MCF 10A (cell line): ENCODE measurements at regions not wholly inside any gene's neighbourhood (a gene's known extent, or its start where the extent isn't known, plus 50 kb on each side); places are given as distances from the start of the nearest gene placed in this dataset.

Experiments
- BruUV-seq: library from RNA; stranded (reverse); fragments of 400-500 nt; replicated peaks from 2 replicates; lab custom pipeline; 2021; lab: Mats Ljungman, UMichigan
- CTCF ChIA-PET: fragments of 300-600 bp; sonication (Branson Sonifier 250); formaldehyde crosslinking; extraction: SDS; loops from one replicate; lab custom pipeline; 2021; ENCODE audit warnings: antibody characterized with exemption, inconsistent platforms; lab: Yijun Ruan, JAX
- POLR2A ChIA-PET: fragments of 300-600, 350-650 bp; sonication (Branson Sonifier 250); formaldehyde crosslinking; extraction: SDS; loops from one replicate; lab custom pipeline; 2020; ENCODE audit warnings: antibody characterized with exemption, inconsistent platforms; lab: Yijun Ruan, JAX
- DNase-seq: peaks from one replicate; pipeline ENCODE4 v3.0.0-alpha.2; 2018; ENCODE audit not compliant: unreplicated experiment
- H3K27ac Mint-ChIP-seq: one replicate; pipeline ENCODE4 v1.8.0; 2022; ENCODE audit warnings: mild to moderate bottlenecking, low read depth, mixed read lengths; ENCODE audit not compliant: unreplicated experiment
- H3K27me3 Mint-ChIP-seq: one replicate; pipeline ENCODE4 v1.8.0; 2022; ENCODE audit warnings: mixed read lengths; ENCODE audit not compliant: insufficient read depth, unreplicated experiment
- H3K36me3 Mint-ChIP-seq: one replicate; pipeline ENCODE4 v1.8.0; 2022; ENCODE audit warnings: mild to moderate bottlenecking, moderate library complexity, mixed read lengths; ENCODE audit not compliant: insufficient read depth, unreplicated experiment
- H3K4me1 Mint-ChIP-seq: one replicate; pipeline ENCODE4 v1.8.0; 2022; ENCODE audit warnings: mixed read lengths; ENCODE audit not compliant: insufficient read depth, unreplicated experiment
- H3K4me3 Mint-ChIP-seq: one replicate; pipeline ENCODE4 v1.8.0; 2022; ENCODE audit warnings: mild to moderate bottlenecking, moderate library complexity, mixed read lengths; ENCODE audit not compliant: unreplicated experiment
- H3K9me3 Mint-ChIP-seq: one replicate; pipeline ENCODE4 v1.8.0; 2022; ENCODE audit warnings: mixed read lengths; ENCODE audit not compliant: unreplicated experiment
- CTCF ChIP-seq: fragments of 200-600 bp; IDR thresholded peaks from one replicate; pipeline ENCODE4 v1.8.0; 2022; ENCODE audit warnings: antibody characterized with exemption, mild to moderate bottlenecking; ENCODE audit not compliant: unreplicated experiment
- intact Hi-C: fragments of 100-400 bp; cut with micrococcal nuclease; formaldehyde crosslinking; loops from 2 replicates; pipeline ENCODE4 v1.14.1; 2022

- no peak for DNase-seq
- Mint-ChIP-seq H3K27ac (no peak overlapping the region), H3K27me3 (no peaks in the 10 kb centered on the region), H3K36me3 (no peaks in the 10 kb centered on the region), H3K4me3 (no peak overlapping the region), H3K9me3 (peaks cover 15% of the 10 kb centered on the region), H3K4me1 (no peaks in the 10 kb centered on the region)
- POLR2A ChIA-PET, result no interaction called here
- CTCF ChIA-PET, result no interaction called here
- BruUV-seq, result no TSS peak
- intact Hi-C loops, result no loop called here
- TF ChIP-seq CTCF, result no peak
Measured at GRCh38 chr22:48672387-48672786, 1155.3 kb downstream of the BRD1 start.

- TF ChIP-seq CTCF, result no peak
- CTCF ChIA-PET, result no interaction called here
- intact Hi-C loops, result no loop called here
- H3K4me1 Mint-ChIP-seq, result no peaks in the 10 kb centered on the region
- H3K9me3 Mint-ChIP-seq, result peaks cover 15% of the 10 kb centered on the region
- H3K36me3 Mint-ChIP-seq, result no peaks in the 10 kb centered on the region
- no peak for DNase-seq
- H3K4me3 Mint-ChIP-seq, result no peak overlapping the region
- POLR2A ChIA-PET, result no interaction called here
- H3K27me3 Mint-ChIP-seq, result no peaks in the 10 kb centered on the region
- no peak overlapping the region for H3K27ac Mint-ChIP-seq
- no TSS peak for BruUV-seq
Measured at GRCh38 chr22:48670731-48671130, 1156.9 kb downstream of the BRD1 start.

- Mint-ChIP-seq H3K27me3 (no peaks in the 10 kb centered on the region), H3K4me3 (no peak overlapping the region), H3K9me3 (peaks cover 20% of the 10 kb centered on the region), H3K36me3 (no peaks in the 10 kb centered on the region), H3K27ac (no peak overlapping the region), H3K4me1 (no peaks in the 10 kb centered on the region)
- TF ChIP-seq CTCF, result no peak
- DNase-seq, result no peak
- BruUV-seq, result no TSS peak
- CTCF ChIA-PET, result no interaction called here
- POLR2A ChIA-PET, result no interaction called here
- intact Hi-C loops, result no loop called here
Measured at GRCh38 chr22:48669986-48670716, 1157.5 kb downstream of the BRD1 start.

GRCh38 chr22:48669226-48669625 lies 1158.4 kb downstream of the BRD1 start:
- POLR2A ChIA-PET, result no interaction called here
- H3K27ac Mint-ChIP-seq, result no peak overlapping the region
- DNase-seq, result no peak
- no peaks in the 10 kb centered on the region for H3K27me3 Mint-ChIP-seq
- intact Hi-C loops, result no loop called here
- no TSS peak for BruUV-seq
- TF ChIP-seq CTCF, result no peak
- CTCF ChIA-PET, result no interaction called here
- H3K4me3 Mint-ChIP-seq, result no peak overlapping the region
- no peaks in the 10 kb centered on the region for H3K36me3 Mint-ChIP-seq
- H3K9me3 Mint-ChIP-seq, result peaks cover 28% of the 10 kb centered on the region
- no peaks in the 10 kb centered on the region for H3K4me1 Mint-ChIP-seq
